Mucosa of stomach (tissue), 1 donor: ENCODE measurements at regions not wholly inside any gene's neighbourhood (a gene's known extent, or its start where the extent isn't known, plus 50 kb on each side); places are given as distances from the start of the nearest gene placed in this dataset.

Source experiments
- H3K27me3 ChIP-seq: one replicate; pipeline ENCODE4 v1.7.0; 2013; ENCODE audit warnings: mild to moderate bottlenecking, low read length; ENCODE audit not compliant: control insufficient read depth, insufficient read depth
- H3K36me3 ChIP-seq: one replicate; pipeline ENCODE4 v1.7.0; 2013; ENCODE audit warnings: low read length; ENCODE audit not compliant: control insufficient read depth, insufficient read depth
- H3K4me1 ChIP-seq: one replicate; pipeline ENCODE4 v1.7.0; 2013; ENCODE audit warnings: mild to moderate bottlenecking, low read length; ENCODE audit not compliant: control insufficient read depth, insufficient read depth
- H3K4me3 ChIP-seq: one replicate; pipeline ENCODE4 v1.7.0; 2013; ENCODE audit warnings: low read length
- H3K9ac ChIP-seq: one replicate; pipeline ENCODE4 v1.7.0; 2013; ENCODE audit warnings: mild to moderate bottlenecking, low read length, moderate library complexity
- H3K9me3 ChIP-seq: one replicate; pipeline ENCODE4 v1.7.0; 2013; ENCODE audit warnings: mild to moderate bottlenecking, low read length, moderate library complexity; ENCODE audit not compliant: control insufficient read depth
- donor health status: Pancreatic carcinoma.

GRCh38 chrX:39850209-39850608 is 247.5 kb downstream of the BCOR start:
- H3K36me3 ChIP-seq, result no peaks in the 10 kb centered on the region
- H3K9ac ChIP-seq, result no peak overlapping the region
- peaks cover 25% of the 10 kb centered on the region for H3K4me1 ChIP-seq
- no peaks in the 10 kb centered on the region for H3K9me3 ChIP-seq
- H3K27me3 ChIP-seq, result no peaks in the 10 kb centered on the region
- H3K4me3 ChIP-seq, result no peak overlapping the region

- Histone ChIP-seq H3K36me3 (no peaks in the 10 kb centered on the region), H3K4me1 (peaks cover 26% of the 10 kb centered on the region), H3K9me3 (no peaks in the 10 kb centered on the region)
These were observed 247.1 kb downstream of the BCOR start for GRCh38 chrX:39850630-39851152.

GRCh38 chrX:39851745-39852455 is 245.9 kb downstream of the BCOR start:
- peaks cover 30% of the 10 kb centered on the region for H3K4me1 ChIP-seq
- no peak overlapping the region for H3K4me3 ChIP-seq
- H3K9ac ChIP-seq, result no peak overlapping the region
- H3K9me3 ChIP-seq, result no peaks in the 10 kb centered on the region
- no peaks in the 10 kb centered on the region for H3K36me3 ChIP-seq
- H3K27me3 ChIP-seq, result no peaks in the 10 kb centered on the region

More at GRCh38 chrX:39850630-39851152, 247.1 kb downstream of the BCOR start:
- Histone ChIP-seq H3K4me3 (no peak overlapping the region), H3K9ac (no peak overlapping the region), H3K27me3 (no peaks in the 10 kb centered on the region)

- no peaks in the 10 kb centered on the region for H3K27me3 ChIP-seq
- H3K9ac ChIP-seq, result no peak overlapping the region
- H3K4me1 ChIP-seq, result peaks cover 30% of the 10 kb centered on the region
- H3K9me3 ChIP-seq, result no peaks in the 10 kb centered on the region
- no peak overlapping the region for H3K4me3 ChIP-seq
- H3K36me3 ChIP-seq, result no peaks in the 10 kb centered on the region
These were observed 245.3 kb downstream of the BCOR start for GRCh38 chrX:39852491-39852890.

- no peaks in the 10 kb centered on the region for H3K27me3 ChIP-seq
- H3K4me3 ChIP-seq, result no peak overlapping the region
- H3K4me1 ChIP-seq, result peaks cover 29% of the 10 kb centered on the region
- H3K9ac ChIP-seq, result no peak overlapping the region
- no peaks in the 10 kb centered on the region for H3K9me3 ChIP-seq
- H3K36me3 ChIP-seq, result no peaks in the 10 kb centered on the region
These were observed 244.2 kb downstream of the BCOR start for GRCh38 chrX:39853417-39854030.

GRCh38 chrX:39854772-39855747 is 242.7 kb downstream of the BCOR start:
- no peaks in the 10 kb centered on the region for H3K36me3 ChIP-seq
- H3K27me3 ChIP-seq, result no peaks in the 10 kb centered on the region
- H3K9ac ChIP-seq, result peak overlapping the region; percentile 36
- H3K4me3 ChIP-seq, result no peak overlapping the region
- no peaks in the 10 kb centered on the region for H3K9me3 ChIP-seq
- peaks cover 23% of the 10 kb centered on the region for H3K4me1 ChIP-seq

GRCh38 chrX:39855748-39856129 is 242.0 kb downstream of the BCOR start:
- H3K4me1 ChIP-seq, result peaks cover 18% of the 10 kb centered on the region
- no peaks in the 10 kb centered on the region for H3K36me3 ChIP-seq
- no peaks in the 10 kb centered on the region for H3K9me3 ChIP-seq
- no peak overlapping the region for H3K4me3 ChIP-seq
- H3K9ac ChIP-seq, result peak overlapping the region; percentile 36
- H3K27me3 ChIP-seq, result no peaks in the 10 kb centered on the region

- Histone ChIP-seq H3K36me3 (no peaks in the 10 kb centered on the region), H3K27me3 (no peaks in the 10 kb centered on the region), H3K9ac (no peak overlapping the region), H3K4me3 (no peak overlapping the region), H3K9me3 (no peaks in the 10 kb centered on the region), H3K4me1 (peaks cover 17% of the 10 kb centered on the region)
These were observed 241.2 kb downstream of the BCOR start for GRCh38 chrX:39856472-39857121.

GRCh38 chrX:39857780-39858179 is 240.0 kb downstream of the BCOR start:
- H3K4me1 ChIP-seq, result peaks cover 17% of the 10 kb centered on the region
- H3K27me3 ChIP-seq, result no peaks in the 10 kb centered on the region
- H3K9me3 ChIP-seq, result no peaks in the 10 kb centered on the region
- no peak overlapping the region for H3K9ac ChIP-seq
- H3K4me3 ChIP-seq, result no peak overlapping the region
- no peaks in the 10 kb centered on the region for H3K36me3 ChIP-seq

- Histone ChIP-seq H3K9me3 (no peaks in the 10 kb centered on the region), H3K4me3 (no peak overlapping the region)
These were observed 237.5 kb downstream of the BCOR start for GRCh38 chrX:39859991-39860861.

GRCh38 chrX:39862963-39863362 is 234.8 kb downstream of the BCOR start:
- Histone ChIP-seq H3K4me3 (no peak overlapping the region), H3K4me1 (peaks cover 12% of the 10 kb centered on the region), H3K36me3 (no peaks in the 10 kb centered on the region), H3K9me3 (no peaks in the 10 kb centered on the region), H3K27me3 (no peaks in the 10 kb centered on the region), H3K9ac (no peak overlapping the region)

More at GRCh38 chrX:39859991-39860861, 237.5 kb downstream of the BCOR start:
- H3K9ac ChIP-seq, result no peak overlapping the region
- H3K27me3 ChIP-seq, result no peaks in the 10 kb centered on the region
- H3K36me3 ChIP-seq, result no peaks in the 10 kb centered on the region
- H3K4me1 ChIP-seq, result peaks cover 16% of the 10 kb centered on the region
